Activated CD4-positive, alpha-beta T cell treated with anti-CD3 and anti-CD28 coated beads, Interleukin-2, amount 10 ng/mL, durations not matched to agents 7 days and 5 days (primary cell): ENCODE measurements at regions not wholly inside any gene's neighbourhood (a gene's known extent, or its start where the extent isn't known, plus 50 kb on each side); places are given as distances from the start of the nearest gene placed in this dataset.

ENCODE experiments used
- CTCF ChIA-PET: fragments of 350-600 bp; sonication (Branson Sonifier 250); formaldehyde crosslinking; loops from one replicate; lab custom pipeline; 2021; ENCODE audit warnings: antibody characterized with exemption; lab: Charles Lee
- POLR2A ChIA-PET: fragments of 350-600 bp; sonication (Branson Sonifier 250); formaldehyde crosslinking; loops from one replicate; lab custom pipeline; 2021; ENCODE audit warnings: antibody characterized with exemption; lab: Charles Lee
- DNase-seq: peaks from one replicate; pipeline ENCODE4 v3.0.0-alpha.2; 2020
- H3K27ac Mint-ChIP-seq: one replicate; pipeline ENCODE4 v1.8.0; 2021; ENCODE audit warnings: mild to moderate bottlenecking, moderate library complexity, mixed read lengths
- H3K27me3 Mint-ChIP-seq: one replicate; pipeline ENCODE4 v1.8.0; 2021; ENCODE audit warnings: mixed read lengths
- H3K36me3 Mint-ChIP-seq: one replicate; pipeline ENCODE4 v1.8.0; 2021; ENCODE audit warnings: low read depth, mixed read lengths
- H3K4me1 Mint-ChIP-seq: one replicate; pipeline ENCODE4 v1.8.0; 2021; ENCODE audit warnings: mixed read lengths
- H3K4me3 Mint-ChIP-seq: one replicate; pipeline ENCODE4 v1.8.0; 2021; ENCODE audit warnings: mild to moderate bottlenecking, moderate library complexity, mixed read lengths
- H3K9me3 Mint-ChIP-seq: one replicate; pipeline ENCODE4 v1.8.0; 2021; ENCODE audit warnings: mixed read lengths

DNA sequence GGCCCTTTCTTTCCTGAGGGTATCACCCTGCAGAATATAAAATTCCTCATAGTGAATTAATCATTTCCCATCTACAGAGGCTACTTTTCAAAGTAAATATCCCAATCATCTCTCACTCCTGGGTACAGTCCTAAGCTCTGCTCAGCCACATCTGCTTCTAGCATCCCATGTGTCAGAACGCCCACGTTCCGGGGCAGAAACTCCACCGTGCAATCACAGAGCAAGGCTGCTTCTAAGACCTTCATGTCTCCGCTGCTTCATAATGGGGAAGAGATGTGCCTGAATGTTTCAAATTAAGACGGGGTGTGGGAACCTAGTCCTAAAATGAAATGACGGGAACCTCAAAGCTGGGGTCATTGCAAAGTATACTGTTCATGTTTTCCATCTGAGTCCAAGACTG lies 208.8 kb upstream of the GMDS start:
- H3K4me1 Mint-ChIP-seq: peaks cover 2% of the 10 kb centered on the region
- no peak for DNase-seq
- POLR2A ChIA-PET: no interaction called here
- no peaks in the 10 kb centered on the region for H3K27me3 Mint-ChIP-seq
- H3K9me3 Mint-ChIP-seq: no peaks in the 10 kb centered on the region
- no peaks in the 10 kb centered on the region for H3K36me3 Mint-ChIP-seq
- H3K4me3 Mint-ChIP-seq: no peak overlapping the region
- CTCF ChIA-PET: no interaction called here
- H3K27ac Mint-ChIP-seq: no peak overlapping the region

GRCh38 chr6:2450546-2450945 lies 205.1 kb upstream of the GMDS start:
- Mint-ChIP-seq H3K9me3 (no peaks in the 10 kb centered on the region), H3K4me1 (peaks cover 6% of the 10 kb centered on the region), H3K27me3 (peaks cover 11% of the 10 kb centered on the region), H3K27ac (no peak overlapping the region), H3K4me3 (no peak overlapping the region), H3K36me3 (no peaks in the 10 kb centered on the region)
- CTCF ChIA-PET: interaction anchor here (0.7 kb wide), 1 partner anchor 1132 kb away, joined by 3 read pairs; no protein-coding TSS in a partner anchor
- DNase-seq: no peak
- POLR2A ChIA-PET: no interaction called here

GRCh38 chr6:2449572-2449940 lies 204.2 kb upstream of the GMDS start:
- no peak for DNase-seq
- ChIA-PET POLR2A (no interaction called here), CTCF (interaction anchor here (0.6 to 1.2 kb wide), 4 partner anchors 11 to 897 kb away, joined by 3 to 4 read pairs (median 3); no protein-coding TSS in a partner anchor)
- Mint-ChIP-seq H3K27ac (no peak overlapping the region), H3K9me3 (no peaks in the 10 kb centered on the region), H3K4me1 (peaks cover 6% of the 10 kb centered on the region), H3K27me3 (peaks cover 11% of the 10 kb centered on the region), H3K4me3 (no peak overlapping the region), H3K36me3 (no peaks in the 10 kb centered on the region)

DNA sequence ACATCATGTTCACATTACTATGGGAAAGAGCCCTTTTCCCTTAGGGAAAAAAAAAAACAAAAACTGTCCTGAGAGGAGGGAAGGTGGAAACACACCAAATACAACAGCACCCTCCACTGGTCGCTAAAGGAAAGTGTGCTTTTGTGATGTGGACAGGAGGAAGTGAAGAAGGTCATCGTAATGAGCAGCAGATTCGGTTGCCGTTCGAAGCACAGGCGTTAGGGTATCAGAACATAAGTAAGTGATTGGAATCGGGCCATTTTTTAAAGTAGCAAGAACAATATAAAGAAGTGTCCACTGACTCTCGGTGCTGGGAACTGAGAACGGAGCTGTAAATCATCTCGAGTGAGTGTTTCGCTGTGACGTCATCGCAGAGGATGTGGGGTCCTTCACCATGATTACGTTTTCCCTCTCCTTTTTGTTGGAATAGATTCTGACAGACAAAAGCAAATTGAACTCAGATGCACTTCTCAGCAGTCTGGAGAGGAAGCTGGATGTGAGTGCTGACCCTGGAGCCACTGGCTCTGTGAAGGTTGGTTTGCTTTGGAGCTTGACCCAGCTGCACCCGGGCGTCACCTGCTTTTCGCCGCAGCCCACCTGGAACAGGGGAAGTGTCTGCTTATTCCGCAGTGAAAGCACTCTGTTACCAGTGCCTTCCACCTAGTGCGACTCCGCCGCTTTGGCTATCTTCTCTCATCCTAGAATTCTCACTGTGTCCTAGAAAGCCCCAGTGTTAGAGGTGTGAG lies 203.6 kb upstream of the GMDS start:
- no peaks in the 10 kb centered on the region for H3K9me3 Mint-ChIP-seq
- H3K27ac Mint-ChIP-seq: no peak overlapping the region

DNA sequence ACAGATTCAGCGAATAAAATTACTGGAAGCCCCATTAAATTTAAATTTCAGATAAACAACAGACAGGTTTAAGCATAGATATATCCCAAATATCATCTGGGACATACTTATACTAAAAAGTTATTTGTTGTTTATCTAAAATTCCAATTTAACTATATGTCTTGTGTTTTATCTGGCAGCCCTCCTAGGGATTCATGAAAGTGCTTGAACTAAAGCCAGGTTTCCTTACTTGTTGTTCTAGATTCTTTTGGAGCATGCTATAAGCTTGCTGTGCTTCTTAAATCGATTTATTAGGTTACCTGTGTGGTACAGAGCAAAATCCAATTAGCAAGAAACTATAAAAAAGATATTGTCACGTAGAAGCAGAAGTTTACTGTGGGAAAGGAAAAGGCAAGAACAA lies 202.5 kb upstream of the GMDS start:
- Mint-ChIP-seq H3K4me3 (no peak overlapping the region), H3K4me1 (peaks cover 6% of the 10 kb centered on the region), H3K9me3 (no peaks in the 10 kb centered on the region), H3K27me3 (peaks cover 11% of the 10 kb centered on the region), H3K36me3 (no peaks in the 10 kb centered on the region), H3K27ac (no peak overlapping the region)
- POLR2A ChIA-PET: interaction anchor here (0.7 kb wide), 2 partner anchors 63 to 1837 kb away, joined by 4 to 10 read pairs; no protein-coding TSS in a partner anchor
- no peak for DNase-seq
- CTCF ChIA-PET: interaction anchor here (0.6 kb wide), 2 partner anchors 484 to 835 kb away, joined by 3 read pairs; no protein-coding TSS in a partner anchor

More for the DNA sequence above, 203.6 kb upstream of the GMDS start:
- ChIA-PET POLR2A (interaction anchor here (0.7 kb wide), 1 partner anchor 64 kb away, joined by 10 read pairs; no protein-coding TSS in a partner anchor), CTCF (interaction anchor here (0.6 to 1.2 kb wide), 5 partner anchors 12 to 896 kb away, joined by 3 to 4 read pairs (median 3); no protein-coding TSS in a partner anchor)
- Mint-ChIP-seq H3K27me3 (peaks cover 11% of the 10 kb centered on the region), H3K4me3 (no peak overlapping the region), H3K4me1 (peaks cover 6% of the 10 kb centered on the region), H3K36me3 (no peaks in the 10 kb centered on the region)
- peak; percentile 16 for DNase-seq

- H3K27me3 Mint-ChIP-seq: peaks cover 11% of the 10 kb centered on the region
- no peak overlapping the region for H3K27ac Mint-ChIP-seq
- H3K4me3 Mint-ChIP-seq: no peak overlapping the region
- peaks cover 6% of the 10 kb centered on the region for H3K4me1 Mint-ChIP-seq
- H3K36me3 Mint-ChIP-seq: no peaks in the 10 kb centered on the region
- DNase-seq: no peak
- ChIA-PET POLR2A (interaction anchor here (0.7 kb wide), 1 partner anchor 1837 kb away, joined by 4 read pairs; no protein-coding TSS in a partner anchor), CTCF (no interaction called here)
- no peaks in the 10 kb centered on the region for H3K9me3 Mint-ChIP-seq
Observed at GRCh38 chr6:2447318-2447920, 202.0 kb upstream of the GMDS start.

GRCh38 chr6:2441601-2442475 lies 196.4 kb upstream of the GMDS start:
- POLR2A ChIA-PET: no interaction called here
- Mint-ChIP-seq H3K36me3 (no peaks in the 10 kb centered on the region), H3K9me3 (no peaks in the 10 kb centered on the region), H3K4me1 (no peaks in the 10 kb centered on the region), H3K4me3 (no peak overlapping the region), H3K27ac (no peak overlapping the region), H3K27me3 (peaks cover 18% of the 10 kb centered on the region)
- DNase-seq: no peak
- CTCF ChIA-PET: interaction anchor here (0.6 kb wide), 1 partner anchor 62 kb away, joined by 3 read pairs; no protein-coding TSS in a partner anchor

DNA sequence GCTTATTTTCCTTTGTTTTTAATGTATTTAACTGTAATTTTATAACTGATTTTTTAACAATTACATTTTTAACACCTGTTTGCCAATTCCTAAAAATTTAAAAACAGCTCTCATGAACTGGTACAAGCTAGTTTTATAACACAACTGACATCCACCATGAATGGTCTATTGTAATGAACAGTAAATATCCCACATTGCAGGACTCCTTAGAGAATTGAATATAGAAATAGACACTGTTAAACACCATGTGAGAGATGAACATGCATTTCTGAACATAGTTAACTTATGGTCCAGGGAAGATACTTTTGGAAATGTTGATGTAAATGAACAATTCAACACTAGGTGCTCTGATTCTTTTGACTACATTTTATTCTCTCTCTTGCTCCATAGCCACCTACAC lies 195.1 kb upstream of the GMDS start:
- Mint-ChIP-seq H3K27ac (no peak overlapping the region), H3K4me1 (no peaks in the 10 kb centered on the region), H3K36me3 (no peaks in the 10 kb centered on the region), H3K4me3 (no peak overlapping the region), H3K9me3 (no peaks in the 10 kb centered on the region), H3K27me3 (peaks cover 15% of the 10 kb centered on the region)
- POLR2A ChIA-PET: no interaction called here
- no peak for DNase-seq
- CTCF ChIA-PET: interaction anchor here (0.9 kb wide), 1 partner anchor 9 kb away, joined by 3 read pairs; no protein-coding TSS in a partner anchor

DNA sequence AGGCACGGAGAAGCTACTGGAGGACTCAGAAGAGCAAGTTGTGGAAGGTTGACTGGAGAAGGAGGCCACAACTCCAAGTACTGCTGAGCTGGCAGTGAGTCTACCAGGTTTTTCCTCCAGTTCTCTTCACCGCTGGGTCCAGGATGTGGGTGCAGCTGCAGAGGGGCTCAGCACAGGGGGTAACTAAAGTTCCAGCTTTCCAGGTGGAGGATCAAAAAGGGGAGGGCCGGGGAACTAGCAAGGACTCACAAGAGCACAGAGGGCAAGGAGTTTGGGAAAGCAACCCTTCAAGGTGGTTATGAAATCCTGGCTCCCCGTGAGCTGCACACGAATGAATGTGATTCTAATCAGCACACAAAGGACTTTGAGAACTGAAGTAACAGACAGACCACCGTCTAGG lies 194.2 kb upstream of the GMDS start:
- peaks cover 15% of the 10 kb centered on the region for H3K27me3 Mint-ChIP-seq
- H3K4me3 Mint-ChIP-seq: no peak overlapping the region
- CTCF ChIA-PET: interaction anchor here (0.9 to 1.1 kb wide), 2 partner anchors 12 to 837 kb away, joined by 3 read pairs; no protein-coding TSS in a partner anchor
- H3K27ac Mint-ChIP-seq: no peak overlapping the region
- DNase-seq: no peak
- no peaks in the 10 kb centered on the region for H3K9me3 Mint-ChIP-seq
- POLR2A ChIA-PET: no interaction called here
- H3K4me1 Mint-ChIP-seq: no peaks in the 10 kb centered on the region
- H3K36me3 Mint-ChIP-seq: no peaks in the 10 kb centered on the region

DNA sequence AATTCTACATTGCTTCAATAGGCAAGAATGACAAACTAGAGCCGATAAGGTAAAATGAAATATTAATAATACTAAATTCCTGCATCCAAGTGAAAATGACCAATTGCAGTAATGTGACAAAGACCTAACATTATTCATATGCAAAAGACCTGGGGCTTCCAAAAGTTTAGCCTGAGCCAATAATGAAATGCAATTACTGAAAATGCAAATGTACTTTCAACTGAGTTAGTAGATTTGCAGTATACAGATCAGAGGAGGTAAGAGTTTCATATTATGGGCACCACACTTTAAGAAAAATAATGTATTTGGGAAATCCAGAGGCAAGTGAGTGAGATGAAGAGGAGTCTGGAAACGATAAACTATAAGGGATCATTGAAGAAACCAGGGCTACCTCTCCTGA lies 193.7 kb upstream of the GMDS start:
- H3K27me3 Mint-ChIP-seq: peaks cover 15% of the 10 kb centered on the region
- no peaks in the 10 kb centered on the region for H3K36me3 Mint-ChIP-seq
- H3K9me3 Mint-ChIP-seq: no peaks in the 10 kb centered on the region
- DNase-seq: no peak
- H3K4me3 Mint-ChIP-seq: no peak overlapping the region
- no peak overlapping the region for H3K27ac Mint-ChIP-seq
- H3K4me1 Mint-ChIP-seq: no peaks in the 10 kb centered on the region
- ChIA-PET POLR2A (no interaction called here), CTCF (interaction anchor here (0.9 to 1.1 kb wide), 2 partner anchors 13 to 836 kb away, joined by 3 read pairs; no protein-coding TSS in a partner anchor)

DNA sequence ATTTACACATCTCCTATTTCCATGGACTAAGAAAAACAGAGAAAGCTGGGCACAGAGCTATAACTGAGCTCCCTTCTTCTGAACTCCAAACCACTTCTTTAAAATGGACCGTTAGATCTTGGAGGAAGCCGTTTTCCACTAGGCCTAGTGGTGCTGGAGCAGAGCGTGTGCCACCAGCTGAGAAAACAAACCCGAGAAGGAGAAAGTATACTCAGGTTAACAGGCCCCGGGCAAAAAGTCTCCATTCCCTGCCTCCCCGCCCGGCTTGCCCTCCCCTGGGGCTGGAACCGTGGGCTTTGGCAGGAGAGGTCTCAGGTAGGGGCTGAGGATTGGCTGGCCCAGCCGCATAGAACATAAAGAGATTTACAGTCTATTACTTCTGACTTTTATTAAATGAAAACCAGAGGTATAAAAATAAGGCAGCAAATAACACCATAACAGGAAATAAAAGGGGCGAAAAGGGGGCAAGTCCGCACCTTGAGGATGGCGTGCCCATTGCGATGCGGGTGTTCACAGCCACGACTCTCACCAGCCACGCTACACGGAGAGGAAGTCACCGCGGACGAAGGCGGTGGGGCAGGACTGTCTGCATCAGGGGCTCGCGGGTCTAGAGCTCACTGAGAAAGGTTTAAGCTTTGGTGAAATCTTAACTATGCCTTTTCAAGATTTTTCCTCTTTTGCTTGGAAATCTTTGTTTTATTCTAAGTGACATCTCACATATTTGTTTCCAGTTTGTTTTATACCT lies 191.2 kb upstream of the GMDS start:
- no peak overlapping the region for H3K4me3 Mint-ChIP-seq
- no peaks in the 10 kb centered on the region for H3K4me1 Mint-ChIP-seq
- ChIA-PET CTCF (interaction anchor here (0.8 kb wide), 1 partner anchor 83 kb away, joined by 3 read pairs; no protein-coding TSS in a partner anchor), POLR2A (no interaction called here)
- no peak for DNase-seq
- no peaks in the 10 kb centered on the region for H3K36me3 Mint-ChIP-seq
- H3K27ac Mint-ChIP-seq: no peak overlapping the region
- H3K27me3 Mint-ChIP-seq: peaks cover 13% of the 10 kb centered on the region
- H3K9me3 Mint-ChIP-seq: no peaks in the 10 kb centered on the region

DNA sequence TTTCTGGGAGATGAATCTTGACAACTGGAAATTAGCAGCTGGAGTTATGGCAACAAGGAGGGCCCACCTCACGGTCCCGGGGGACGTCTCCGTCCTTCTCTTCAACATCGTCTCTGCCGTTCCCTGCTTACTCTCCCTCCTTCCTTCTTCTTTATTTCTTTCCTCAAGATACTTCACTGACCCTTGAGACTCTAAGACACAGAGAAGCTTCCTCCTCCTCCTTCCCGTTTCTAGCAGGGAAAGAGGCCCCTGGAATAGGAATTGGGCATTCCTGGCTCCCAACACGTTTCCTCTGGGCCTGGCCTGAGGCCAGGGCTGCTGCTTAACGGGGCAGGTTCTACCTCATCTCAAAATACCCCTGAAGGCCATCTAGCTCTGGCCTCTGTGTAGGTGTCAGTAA lies 189.9 kb upstream of the GMDS start:
- Mint-ChIP-seq H3K36me3 (no peaks in the 10 kb centered on the region), H3K4me1 (no peaks in the 10 kb centered on the region), H3K4me3 (no peak overlapping the region), H3K9me3 (no peaks in the 10 kb centered on the region), H3K27ac (no peak overlapping the region), H3K27me3 (peaks cover 9% of the 10 kb centered on the region)
- ChIA-PET POLR2A (no interaction called here), CTCF (no interaction called here)
- DNase-seq: no peak
